Mesothelial cell of epicardium (in vitro differentiated cells): ENCODE measurements at regions not wholly inside any gene's neighbourhood (a gene's known extent, or its start where the extent isn't known, plus 50 kb on each side); places are given as distances from the start of the nearest gene placed in this dataset.

Experiments
- DNase-seq, 2 experiments: peaks; one replicate each; pipeline ENCODE4 v3.0.0; 2021; ENCODE audit warnings: low spot score in 2 of 2; ENCODE audit not compliant: unreplicated experiment in 2 of 2
- H3K27ac Mint-ChIP-seq: 2 replicates; pipeline ENCODE4 v1.8.0; 2021; ENCODE audit warnings: mixed read lengths
- H3K27me3 Mint-ChIP-seq: 2 replicates; pipeline ENCODE4 v1.8.0; 2021; ENCODE audit warnings: low read depth, mixed read lengths
- H3K36me3 Mint-ChIP-seq: 2 replicates; pipeline ENCODE4 v1.8.0; 2021; ENCODE audit warnings: mixed read lengths
- H3K4me1 Mint-ChIP-seq: 2 replicates; pipeline ENCODE4 v1.8.0; 2021; ENCODE audit warnings: mixed read lengths
- H3K4me3 Mint-ChIP-seq: 2 replicates; pipeline ENCODE4 v1.8.0; 2021; ENCODE audit warnings: mild to moderate bottlenecking, moderate library complexity, mixed read lengths
- H3K9me3 Mint-ChIP-seq: 2 replicates; pipeline ENCODE4 v1.8.0; 2021; ENCODE audit warnings: mixed read lengths
- CTCF ChIP-seq: fragments of 200-600 bp; sonication (generic); IDR thresholded peaks from one replicate; pipeline ENCODE4 v1.5.0; 2021; ENCODE audit warnings: antibody characterized with exemption; ENCODE audit not compliant: unreplicated experiment

DNA sequence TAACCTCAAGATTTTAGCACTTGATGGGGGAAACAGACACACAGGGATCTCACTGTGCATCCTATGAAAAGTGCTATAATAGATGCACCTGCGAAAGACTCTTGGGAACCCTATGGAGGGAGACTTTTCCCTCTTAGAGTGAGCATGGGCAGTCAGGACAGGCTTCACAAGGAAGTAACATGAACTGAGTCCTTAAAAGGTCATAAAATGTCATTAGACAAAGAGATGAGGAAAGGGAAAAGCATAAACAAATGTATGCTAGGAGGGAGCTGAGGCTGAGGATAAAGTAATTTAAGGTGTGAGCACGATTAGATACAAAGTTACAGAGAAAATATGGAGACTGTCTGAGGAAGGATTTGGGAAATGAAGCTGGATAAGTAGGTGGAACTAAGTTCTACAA lies 60.6 kb upstream of the MIER3 start:
- H3K27me3 Mint-ChIP-seq = no peaks in the 10 kb centered on the region
- no peak overlapping the region for H3K27ac Mint-ChIP-seq
- no peak for DNase-seq
- H3K9me3 Mint-ChIP-seq = no peaks in the 10 kb centered on the region
- TF ChIP-seq CTCF = no peak
- no peaks in the 10 kb centered on the region for H3K4me1 Mint-ChIP-seq
- no peaks in the 10 kb centered on the region for H3K36me3 Mint-ChIP-seq
- H3K4me3 Mint-ChIP-seq = no peak overlapping the region

- H3K9me3 Mint-ChIP-seq = peaks cover 13% of the 10 kb centered on the region
- H3K4me1 Mint-ChIP-seq = peaks cover 4% of the 10 kb centered on the region
- H3K27me3 Mint-ChIP-seq = no peaks in the 10 kb centered on the region
- H3K4me3 Mint-ChIP-seq = no peak overlapping the region
- H3K36me3 Mint-ChIP-seq = no peaks in the 10 kb centered on the region
- H3K27ac Mint-ChIP-seq = no peak overlapping the region
- no peak for DNase-seq
- no peak for TF ChIP-seq CTCF
These were observed 74.0 kb upstream of the MIER3 start for GRCh38 chr5:57025961-57026360.

GRCh38 chr5:57028161-57028560 lies 76.2 kb upstream of the MIER3 start:
- no peak for DNase-seq
- Mint-ChIP-seq H3K36me3 (no peaks in the 10 kb centered on the region), H3K27me3 (no peaks in the 10 kb centered on the region)

DNA sequence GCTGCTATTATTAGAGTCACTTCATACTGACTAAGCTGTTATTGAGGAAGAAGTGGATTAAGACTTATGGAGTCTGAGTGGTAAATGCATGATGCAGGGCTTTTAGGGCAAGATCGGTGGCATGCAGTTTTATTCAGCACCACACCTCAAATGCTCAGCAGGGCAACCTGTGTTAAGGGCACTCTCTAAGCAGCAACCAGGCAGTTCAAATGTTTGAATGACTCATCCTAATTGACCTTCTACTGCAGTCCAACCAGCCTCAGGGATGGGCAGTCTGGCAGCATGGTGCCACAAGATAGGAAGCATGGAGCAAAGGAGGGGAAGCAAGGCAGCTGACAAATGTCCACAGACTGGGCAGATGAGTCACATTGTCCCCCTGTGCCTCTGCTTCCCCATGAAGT lies 80.2 kb upstream of the MIER3 start:
- H3K27me3 Mint-ChIP-seq = no peaks in the 10 kb centered on the region
- H3K27ac Mint-ChIP-seq = no peak overlapping the region
- peaks cover 4% of the 10 kb centered on the region for H3K4me1 Mint-ChIP-seq
- no peak for DNase-seq
- no peak overlapping the region for H3K4me3 Mint-ChIP-seq
- peaks cover 3% of the 10 kb centered on the region for H3K9me3 Mint-ChIP-seq
- no peaks in the 10 kb centered on the region for H3K36me3 Mint-ChIP-seq
- no peak for TF ChIP-seq CTCF

More at GRCh38 chr5:57028161-57028560, 76.2 kb upstream of the MIER3 start:
- Mint-ChIP-seq H3K4me1 (peaks cover 4% of the 10 kb centered on the region), H3K9me3 (peaks cover 16% of the 10 kb centered on the region), H3K4me3 (no peak overlapping the region), H3K27ac (no peak overlapping the region)
- no peak for TF ChIP-seq CTCF

GRCh38 chr5:57033103-57033502 lies 81.2 kb upstream of the MIER3 start:
- H3K4me1 Mint-ChIP-seq = peaks cover 4% of the 10 kb centered on the region
- H3K4me3 Mint-ChIP-seq = no peak overlapping the region
- H3K9me3 Mint-ChIP-seq = peaks cover 3% of the 10 kb centered on the region
- DNase-seq = no peak
- no peaks in the 10 kb centered on the region for H3K36me3 Mint-ChIP-seq
- H3K27me3 Mint-ChIP-seq = no peaks in the 10 kb centered on the region
- no peak overlapping the region for H3K27ac Mint-ChIP-seq
- no peak for TF ChIP-seq CTCF

- no peaks in the 10 kb centered on the region for H3K27me3 Mint-ChIP-seq
- no peaks in the 10 kb centered on the region for H3K36me3 Mint-ChIP-seq
- no peak overlapping the region for H3K27ac Mint-ChIP-seq
- no peak for TF ChIP-seq CTCF
- H3K4me1 Mint-ChIP-seq = peaks cover 4% of the 10 kb centered on the region
- H3K4me3 Mint-ChIP-seq = no peak overlapping the region
- peaks cover 3% of the 10 kb centered on the region for H3K9me3 Mint-ChIP-seq
- no peak for DNase-seq
These were observed 81.6 kb upstream of the MIER3 start for GRCh38 chr5:57033503-57033902.
